Body of pancreas (tissue), 4 donors: ENCODE measurements at regions not wholly inside any gene's neighbourhood (a gene's known extent, or its start where the extent isn't known, plus 50 kb on each side); places are given as distances from the start of the nearest gene placed in this dataset.

Source experiments
- CTCF ChIP-seq, 7 experiments: fragments of 450-650 bp in 4 of 7; fragments of 200-600 bp in 3 of 7; sonication (generic) in 3 of 7; IDR thresholded peaks; one replicate each; pipeline ENCODE4 v1.5.1; 2016 to 2019; ENCODE audit warnings: antibody characterized with exemption in 7 of 7
- POLR2A ChIP-seq, 3 donors: fragments of 450-650 bp; IDR thresholded peaks; one replicate each; pipeline ENCODE4 v1.6.1; 2016; ENCODE audit warnings: antibody characterized with exemption in 3 of 3, mild to moderate bottlenecking in 2 of 3

GRCh38 chr4:86497980-86498862 lies 95.9 kb upstream of the PTPN13 start:
- TF ChIP-seq CTCF (IDR thresholded peaks at IDR 0.05) (peak; percentile 60 to 75 (median 68)), POLR2A (IDR thresholded peaks at IDR 0.05) (no peak)
